ENCODE measurements at regions not wholly inside any gene's neighbourhood (a gene's known extent, or its start where the extent isn't known, plus 50 kb on each side); places are given as distances from the start of the nearest gene placed in this dataset.

DNA sequence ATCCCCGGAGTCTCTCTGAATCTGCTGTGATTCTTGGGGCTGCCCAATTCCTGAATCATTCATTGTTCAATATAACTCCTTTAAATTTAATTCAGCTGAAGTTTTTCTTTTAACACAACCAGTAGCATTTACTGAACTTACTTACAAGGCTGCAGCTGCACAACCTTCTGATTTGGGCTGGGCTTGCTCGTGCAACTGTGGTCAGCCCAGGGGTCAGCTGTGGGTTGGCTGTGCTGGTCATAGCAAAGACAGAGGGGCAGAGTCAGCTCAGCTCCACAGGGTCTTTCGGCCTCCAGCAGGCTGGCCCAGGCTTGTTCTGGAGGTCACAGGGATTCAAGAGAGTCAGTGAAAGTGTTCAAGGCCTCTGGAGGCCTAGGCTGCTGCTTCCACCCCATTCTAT, 186.1 kb downstream of the MATN1 start:
- Histone ChIP-seq H3K27ac (ENCODE audit: low read depth in 1 of 2, low read length in 2 of 2) (no peak overlapping the region), H3K27me3 (ENCODE audit: control insufficient read depth in 1 of 2, insufficient read depth in 2 of 2, low read length in 1 of 2) (no peaks in the 10 kb centered on the region), H3K9me3 (ENCODE audit: control insufficient read depth, low read length) (peaks cover 6% of the 10 kb centered on the region), H3K4me3 (ENCODE audit: low read length in 2 of 2) (no peak overlapping the region), H3K36me3 (ENCODE audit: control insufficient read depth in 1 of 2, insufficient read depth in 2 of 2, low read length in 1 of 2) (no peaks in the 10 kb centered on the region), H3K4me1 (ENCODE audit: control insufficient read depth in 1 of 2, insufficient read depth in 2 of 2, low read length in 2 of 2) (no peaks in the 10 kb centered on the region)
- intact Hi-C loops (cut with DNase I), result no loop called here
- no peak for DNase-seq
- no peak for ATAC-seq (ENCODE audit: low FRiP score)
- 68 to 76% methylated on average over 3 of the region's 3 CpGs for WGBS, 2 donors

DNA sequence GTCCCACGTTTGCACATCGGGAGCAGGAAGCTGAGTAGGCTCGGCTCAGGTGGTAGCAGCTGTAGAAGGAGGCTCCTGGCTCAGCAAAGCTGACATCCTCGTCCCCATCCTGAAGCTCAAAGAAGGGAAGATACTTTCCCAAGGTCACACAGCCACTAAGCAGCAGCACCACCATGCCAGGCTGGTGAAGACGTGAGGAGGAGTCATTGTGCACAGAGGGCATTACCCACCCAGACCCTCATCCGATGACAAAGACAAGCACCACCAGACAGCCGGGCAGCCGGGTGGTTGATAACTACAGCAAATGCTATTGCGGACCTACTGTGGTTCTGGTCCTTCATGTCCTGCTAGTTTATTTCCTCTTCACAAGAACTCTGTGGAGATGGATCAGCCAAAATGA, 186.9 kb downstream of the MATN1 start:
- Histone ChIP-seq H3K9me3 (ENCODE audit: control insufficient read depth, low read length) (peaks cover 6% of the 10 kb centered on the region), H3K4me3 (ENCODE audit: low read length in 2 of 2) (no peak overlapping the region), H3K4me1 (ENCODE audit: control insufficient read depth in 1 of 2, insufficient read depth in 2 of 2, low read length in 2 of 2) (no peaks in the 10 kb centered on the region), H3K27me3 (ENCODE audit: control insufficient read depth in 1 of 2, insufficient read depth in 2 of 2, low read length in 1 of 2) (no peaks in the 10 kb centered on the region), H3K36me3 (ENCODE audit: control insufficient read depth in 1 of 2, insufficient read depth in 2 of 2, low read length in 1 of 2) (no peaks in the 10 kb centered on the region), H3K27ac (ENCODE audit: low read depth in 1 of 2, low read length in 2 of 2) (no peak overlapping the region)
- intact Hi-C loops (cut with DNase I), result no loop called here
- 85 to 88% methylated on average over 9 of the region's 9 CpGs for WGBS, 2 donors
- ATAC-seq (ENCODE audit: low FRiP score) (no peak), DNase-seq (peak in 1 of 2 donors; percentile 48)

DNA sequence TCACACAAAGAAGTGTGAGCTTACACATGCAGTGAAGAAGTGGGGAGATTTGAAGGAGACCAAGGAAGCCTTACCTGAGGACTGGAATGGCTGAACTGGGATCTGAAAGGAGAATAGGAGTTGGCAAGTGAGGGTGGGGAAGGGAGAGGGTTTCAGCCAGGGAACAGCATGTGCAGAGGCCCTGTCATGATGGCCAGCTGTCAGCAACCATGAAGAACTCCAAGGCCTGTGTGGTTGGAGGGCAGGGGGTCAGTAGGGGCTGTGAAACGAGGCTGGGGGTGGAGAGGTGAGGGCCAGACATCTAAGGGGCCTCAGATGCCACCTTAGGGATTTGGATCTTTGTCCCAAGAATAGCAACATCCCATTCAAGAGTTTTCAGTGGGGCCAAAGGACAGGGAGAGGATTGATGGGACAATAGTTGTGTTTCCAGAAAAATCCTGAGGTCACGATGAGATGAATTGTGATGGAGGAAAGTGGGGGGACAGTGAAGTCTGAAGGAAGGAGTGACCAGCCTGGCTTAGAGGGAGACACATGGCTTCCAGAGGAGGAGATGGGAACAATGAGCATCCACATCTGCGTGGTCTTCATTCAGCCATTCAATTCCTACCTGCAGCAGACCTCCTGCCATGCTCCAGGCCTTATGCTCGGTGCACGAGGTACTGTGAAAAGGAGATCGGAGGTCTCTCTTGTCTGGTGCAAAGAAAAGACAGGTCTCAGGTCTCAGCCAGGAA, 187.6 kb downstream of the MATN1 start:
- H3K9me3 ChIP-seq (ENCODE audit: control insufficient read depth, low read length), result peaks cover 6% of the 10 kb centered on the region
- intact Hi-C loops (cut with DNase I), result no loop called here
- ATAC-seq (ENCODE audit: low FRiP score) (no peak), DNase-seq (no peak)
- 55 to 60% methylated on average over 6 of the region's 6 CpGs for WGBS, 2 donors
- no peaks in the 10 kb centered on the region for H3K36me3 ChIP-seq (ENCODE audit: control insufficient read depth in 1 of 2, insufficient read depth in 2 of 2, low read length in 1 of 2)
- no peak overlapping the region for H3K27ac ChIP-seq (ENCODE audit: low read depth in 1 of 2, low read length in 2 of 2)
- H3K27me3 ChIP-seq (ENCODE audit: control insufficient read depth in 1 of 2, insufficient read depth in 2 of 2, low read length in 1 of 2), result no peaks in the 10 kb centered on the region
- no peak overlapping the region for H3K4me3 ChIP-seq (ENCODE audit: low read length in 2 of 2)
- H3K4me1 ChIP-seq (ENCODE audit: control insufficient read depth in 1 of 2, insufficient read depth in 2 of 2, low read length in 2 of 2), result no peaks in the 10 kb centered on the region

- intact Hi-C loops (cut with DNase I), result no loop called here
- DNase-seq (no peak), ATAC-seq (ENCODE audit: low FRiP score) (no peak)
- Histone ChIP-seq H3K27ac (ENCODE audit: low read depth in 1 of 2, low read length in 2 of 2) (no peak overlapping the region), H3K4me3 (ENCODE audit: low read length in 2 of 2) (no peak overlapping the region), H3K9me3 (ENCODE audit: control insufficient read depth, low read length) (peaks cover 6% of the 10 kb centered on the region), H3K4me1 (ENCODE audit: control insufficient read depth in 1 of 2, insufficient read depth in 2 of 2, low read length in 2 of 2) (no peaks in the 10 kb centered on the region), H3K27me3 (ENCODE audit: control insufficient read depth in 1 of 2, insufficient read depth in 2 of 2, low read length in 1 of 2) (no peaks in the 10 kb centered on the region), H3K36me3 (ENCODE audit: control insufficient read depth in 1 of 2, insufficient read depth in 2 of 2, low read length in 1 of 2) (no peaks in the 10 kb centered on the region)
- 43 to 59% methylated on average over 2 to 3 of the region's 3 CpGs for WGBS, 2 donors
These were observed 188.8 kb downstream of the MATN1 start for GRCh38 chr1:30534551-30534940.

DNA sequence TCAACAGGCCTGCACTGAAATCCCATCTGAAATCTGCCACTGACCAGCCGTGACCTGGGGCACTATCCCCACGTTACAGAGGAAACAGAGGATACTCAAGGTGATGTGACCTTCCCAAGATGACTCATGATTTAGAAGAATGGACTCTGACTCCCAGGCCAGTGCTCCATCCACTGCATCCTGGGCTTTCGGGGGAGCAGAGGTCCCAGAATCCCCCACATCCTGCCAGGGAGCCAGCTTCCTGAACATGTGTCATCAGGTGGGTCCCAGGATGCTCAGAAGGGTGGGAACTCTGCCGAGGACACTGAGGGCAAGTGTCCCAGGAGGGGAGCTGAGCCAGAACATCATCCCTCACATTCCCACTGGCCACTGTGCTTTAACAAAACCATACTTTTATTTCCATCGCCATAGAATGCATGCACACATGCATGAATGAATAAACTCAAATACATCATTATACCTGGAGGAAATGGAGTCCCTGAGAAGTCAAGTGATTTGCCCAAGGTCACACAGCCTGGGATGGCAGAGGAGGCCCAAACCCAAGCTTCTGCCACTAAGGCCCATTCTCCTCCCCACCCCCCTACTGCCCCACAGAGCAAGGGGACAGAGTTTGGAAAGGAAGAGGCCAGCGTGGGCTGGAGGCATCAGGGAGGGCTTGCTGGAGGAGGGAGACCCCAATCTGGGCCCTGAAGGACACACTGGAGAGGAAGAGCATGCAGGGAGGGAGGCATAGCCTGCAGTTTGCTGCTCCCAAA, 189.4 kb downstream of the MATN1 start:
- WGBS, 2 donors, result 70 to 71% methylated on average over 6 of the region's 6 CpGs
- Histone ChIP-seq H3K27me3 (ENCODE audit: control insufficient read depth in 1 of 2, insufficient read depth in 2 of 2, low read length in 1 of 2) (no peaks in the 10 kb centered on the region), H3K27ac (ENCODE audit: low read depth in 1 of 2, low read length in 2 of 2) (no peak overlapping the region), H3K4me3 (ENCODE audit: low read length in 2 of 2) (no peak overlapping the region), H3K36me3 (ENCODE audit: control insufficient read depth in 1 of 2, insufficient read depth in 2 of 2, low read length in 1 of 2) (no peaks in the 10 kb centered on the region), H3K9me3 (ENCODE audit: control insufficient read depth, low read length) (peaks cover 6% of the 10 kb centered on the region), H3K4me1 (ENCODE audit: control insufficient read depth in 1 of 2, insufficient read depth in 2 of 2, low read length in 2 of 2) (no peaks in the 10 kb centered on the region)
- intact Hi-C loops (cut with DNase I), result no loop called here
- ATAC-seq (ENCODE audit: low FRiP score) (no peak), DNase-seq (no peak)

- peak in 1 of 2 donors; percentile 42 for DNase-seq
- intact Hi-C loops (cut with DNase I), result no loop called here
- no peak overlapping the region for H3K27ac ChIP-seq (ENCODE audit: low read depth in 1 of 2, low read length in 2 of 2)
These were observed 190.2 kb downstream of the MATN1 start for GRCh38 chr1:30533141-30533540.

DNA sequence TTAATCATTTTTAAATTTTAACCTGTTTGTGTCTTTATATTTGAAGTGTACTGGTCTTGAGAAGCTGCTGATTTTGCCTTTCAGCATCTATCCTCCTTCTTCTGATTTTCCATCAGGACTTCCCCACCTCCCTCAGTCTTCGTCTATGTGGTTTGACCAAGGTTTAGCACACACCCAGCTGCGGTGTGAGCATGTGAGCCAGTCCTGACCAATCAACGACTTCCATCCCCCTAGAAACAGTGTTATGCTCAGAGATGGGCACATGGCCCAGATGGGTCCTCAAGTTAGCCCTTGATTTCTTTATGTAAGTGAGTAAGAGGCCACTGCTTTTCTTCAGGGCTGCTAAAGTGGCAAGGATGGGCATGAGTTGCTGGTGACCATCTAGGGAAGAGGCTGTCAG, 190.8 kb downstream of the MATN1 start:
- H3K36me3 ChIP-seq (ENCODE audit: control insufficient read depth in 1 of 2, insufficient read depth in 2 of 2, low read length in 1 of 2), result no peaks in the 10 kb centered on the region
- 85 to 94% methylated on average over 3 of the region's 3 CpGs for WGBS, 2 donors

More at GRCh38 chr1:30533141-30533540, 190.2 kb downstream of the MATN1 start:
- H3K4me1 ChIP-seq (ENCODE audit: control insufficient read depth in 1 of 2, insufficient read depth in 2 of 2, low read length in 2 of 2), result no peaks in the 10 kb centered on the region
- ATAC-seq (ENCODE audit: low FRiP score), result no peak
- H3K9me3 ChIP-seq (ENCODE audit: control insufficient read depth, low read length), result peaks cover 6% of the 10 kb centered on the region
- H3K36me3 ChIP-seq (ENCODE audit: control insufficient read depth in 1 of 2, insufficient read depth in 2 of 2, low read length in 1 of 2), result no peaks in the 10 kb centered on the region
- WGBS, 2 donors, result 49 to 62% methylated on average over 3 of the region's 3 CpGs
- H3K4me3 ChIP-seq (ENCODE audit: low read length in 2 of 2), result no peak overlapping the region
- no peaks in the 10 kb centered on the region for H3K27me3 ChIP-seq (ENCODE audit: control insufficient read depth in 1 of 2, insufficient read depth in 2 of 2, low read length in 1 of 2)

GRCh38 chr1:30527511-30528140, 195.8 kb downstream of the MATN1 start:
- 45 to 49% methylated on average over 13 of the region's 13 CpGs for WGBS, 2 donors
- H3K27me3 ChIP-seq (ENCODE audit: control insufficient read depth in 1 of 2, insufficient read depth in 2 of 2, low read length in 1 of 2), result peaks cover 0 to 2% of the 10 kb centered on the region in 2 donors
- DNase-seq, result peak; percentile 34 to 73
- H3K9me3 ChIP-seq (ENCODE audit: control insufficient read depth, low read length), result peaks cover 1% of the 10 kb centered on the region
- no peaks in the 10 kb centered on the region for H3K36me3 ChIP-seq (ENCODE audit: control insufficient read depth in 1 of 2, insufficient read depth in 2 of 2, low read length in 1 of 2)
- H3K4me1 ChIP-seq (ENCODE audit: control insufficient read depth in 1 of 2, insufficient read depth in 2 of 2, low read length in 2 of 2), result no peaks in the 10 kb centered on the region
- no peak overlapping the region for H3K27ac ChIP-seq (ENCODE audit: low read depth in 1 of 2, low read length in 2 of 2)
- intact Hi-C loops (cut with DNase I), result no loop called here
- no peak for ATAC-seq (ENCODE audit: low FRiP score)
- no peak overlapping the region for H3K4me3 ChIP-seq (ENCODE audit: low read length in 2 of 2)

More for the DNA sequence above, 190.8 kb downstream of the MATN1 start:
- Histone ChIP-seq H3K27ac (ENCODE audit: low read depth in 1 of 2, low read length in 2 of 2) (no peak overlapping the region), H3K9me3 (ENCODE audit: control insufficient read depth, low read length) (peaks cover 6% of the 10 kb centered on the region), H3K27me3 (ENCODE audit: control insufficient read depth in 1 of 2, insufficient read depth in 2 of 2, low read length in 1 of 2) (peaks cover 0 to 2% of the 10 kb centered on the region in 2 donors), H3K4me1 (ENCODE audit: control insufficient read depth in 1 of 2, insufficient read depth in 2 of 2, low read length in 2 of 2) (no peaks in the 10 kb centered on the region), H3K4me3 (ENCODE audit: low read length in 2 of 2) (no peak overlapping the region)
- intact Hi-C loops (cut with DNase I), result no loop called here
- no peak for DNase-seq
- ATAC-seq (ENCODE audit: low FRiP score), result no peak

Measured in aorta (tissue), 5 donors.